WTC11 (cell line): ENCODE measurements at regions not wholly inside any gene's neighbourhood (a gene's known extent, or its start where the extent isn't known, plus 50 kb on each side); places are given as distances from the start of the nearest gene placed in this dataset.

Experiments used
- ATAC-seq: fragments of 200-7000 bp; cut with Tn5 transposase; 2 replicates; pipeline ENCODE4 v1.10.0; 2021; ENCODE audit warnings: mild to moderate bottlenecking, moderate library complexity
- CTCF ChIA-PET: fragments of 300-600 bp; sonication (Branson Sonifier 250); formaldehyde crosslinking; loops from one replicate; lab custom pipeline; 2021; ENCODE audit warnings: antibody characterized with exemption; lab: Charles Lee
- POLR2A ChIA-PET: fragments of 350-600 bp; sonication (Branson Sonifier 250); formaldehyde crosslinking; loops from one replicate; lab custom pipeline; 2021; ENCODE audit warnings: antibody characterized with exemption; lab: Charles Lee
- DNase-seq: peaks from one replicate; pipeline ENCODE4 v3.0.0; 2021; ENCODE audit warnings: low spot score
- H3K27ac Mint-ChIP-seq: 2 replicates; pipeline ENCODE4 v1.8.0; 2021; ENCODE audit warnings: mixed read lengths
- H3K27me3 Mint-ChIP-seq: 2 replicates; pipeline ENCODE4 v1.8.0; 2021; ENCODE audit warnings: low read depth, mild to moderate bottlenecking, moderate library complexity, mixed read lengths
- H3K36me3 Mint-ChIP-seq: 2 replicates; pipeline ENCODE4 v1.8.0; 2021; ENCODE audit warnings: mixed read lengths
- H3K4me1 Mint-ChIP-seq: 2 replicates; pipeline ENCODE4 v1.8.0; 2022; ENCODE audit warnings: mixed read lengths
- H3K4me3 Mint-ChIP-seq: 2 replicates; pipeline ENCODE4 v1.8.0; 2021; ENCODE audit warnings: mild to moderate bottlenecking, moderate library complexity, mixed read lengths
- H3K9me3 Mint-ChIP-seq: 2 replicates; pipeline ENCODE4 v1.8.0; 2021; ENCODE audit warnings: mixed read lengths
- CDX4 ChIP-seq: fragments of 250-450 bp; sonication (Bioruptor Pico); IDR thresholded peaks from 2 replicates; pipeline ENCODE4 v1.9.0; 2021; ENCODE audit warnings: moderate library complexity, mild to moderate bottlenecking, inconsistent platforms, borderline replicate concordance
- CREB1 ChIP-seq: sonication (generic); formaldehyde crosslinking; IDR thresholded peaks from 2 replicates; pipeline ENCODE4 v1.8.0; 2023; ENCODE audit warnings: mild to moderate bottlenecking, missing genetic modification reagents
- CREM ChIP-seq: sonication (generic); formaldehyde crosslinking; IDR thresholded peaks from 2 replicates; pipeline ENCODE4 v1.8.1; 2022; ENCODE audit warnings: mild to moderate bottlenecking, missing genetic modification reagents, moderate library complexity
- ESRRA ChIP-seq: sonication (generic); formaldehyde crosslinking; IDR thresholded peaks from 2 replicates; pipeline ENCODE4 v1.8.1; 2022; ENCODE audit warnings: mild to moderate bottlenecking, missing genetic modification reagents, borderline replicate concordance
- ETV6 ChIP-seq: sonication (generic); formaldehyde crosslinking; IDR thresholded peaks from 2 replicates; pipeline ENCODE4 v1.8.1; 2022; ENCODE audit warnings: mild to moderate bottlenecking, missing genetic modification reagents
- FOXP4 ChIP-seq: sonication (generic); formaldehyde crosslinking; IDR thresholded peaks from 2 replicates; pipeline ENCODE4 v1.8.0; 2022; ENCODE audit warnings: mild to moderate bottlenecking, missing genetic modification reagents
- NFATC4 ChIP-seq: fragments of 250-450 bp; sonication (Bioruptor Pico); IDR thresholded peaks from 2 replicates; pipeline ENCODE4 v1.9.0; 2021; ENCODE audit warnings: mild to moderate bottlenecking
- NFE2L1 ChIP-seq: sonication (generic); formaldehyde crosslinking; IDR thresholded peaks from 2 replicates; pipeline ENCODE4 v1.8.1; 2023; ENCODE audit warnings: missing genetic modification reagents
- STAT6 ChIP-seq: sonication (generic); formaldehyde crosslinking; conservative IDR thresholded peaks from 2 replicates; pipeline ENCODE4 v1.8.1; 2023; ENCODE audit warnings: mild to moderate bottlenecking, low read depth, missing genetic modification reagents, moderate library complexity
- TEAD1 ChIP-seq: sonication (generic); formaldehyde crosslinking; IDR thresholded peaks from 2 replicates; pipeline ENCODE4 v1.8.0; 2022; ENCODE audit warnings: mild to moderate bottlenecking, missing genetic modification reagents
- ZNF219 ChIP-seq: sonication (generic); formaldehyde crosslinking; IDR thresholded peaks from 2 replicates; pipeline ENCODE4 v1.8.0; 2023; ENCODE audit warnings: missing genetic modification reagents, mild to moderate bottlenecking, borderline replicate concordance
- ZNF423 ChIP-seq: fragments of 250-450 bp; sonication (Bioruptor Pico); IDR thresholded peaks from 2 replicates; pipeline ENCODE4 v2.1.2; 2022; ENCODE audit warnings: mild to moderate bottlenecking, moderate library complexity
- ZNF671 ChIP-seq: fragments of 250-450 bp; sonication (Bioruptor Pico); IDR thresholded peaks from 2 replicates; pipeline ENCODE4 v1.8.0; 2021; ENCODE audit warnings: mild to moderate bottlenecking
- TF ChIP-seq, protein P1 (sequence below): sonication (generic); formaldehyde crosslinking; IDR thresholded peaks from 2 replicates; pipeline ENCODE4 v1.8.1; 2023; ENCODE audit warnings: mild to moderate bottlenecking, missing genetic modification reagents, moderate library complexity
- TF ChIP-seq, protein P2 (sequence below): fragments of 250-450 bp; sonication (Bioruptor Pico); IDR thresholded peaks from 2 replicates; pipeline ENCODE4 v1.9.0; 2021; ENCODE audit warnings: mild to moderate bottlenecking
- TF ChIP-seq, protein P3 (sequence below): sonication (generic); formaldehyde crosslinking; IDR thresholded peaks from 2 replicates; pipeline ENCODE4 v1.8.0; 2022; ENCODE audit warnings: mild to moderate bottlenecking, missing genetic modification reagents
- TF ChIP-seq, protein P4 (sequence below): sonication (generic); formaldehyde crosslinking; IDR thresholded peaks from 2 replicates; pipeline ENCODE4 v1.8.1; 2022; ENCODE audit warnings: missing genetic modification reagents, borderline replicate concordance
- TF ChIP-seq, protein P5 (sequence below): sonication (generic); formaldehyde crosslinking; IDR thresholded peaks from 2 replicates; pipeline ENCODE4 v1.8.1; 2023; ENCODE audit warnings: mild to moderate bottlenecking, missing genetic modification reagents, borderline replicate concordance

DNA sequence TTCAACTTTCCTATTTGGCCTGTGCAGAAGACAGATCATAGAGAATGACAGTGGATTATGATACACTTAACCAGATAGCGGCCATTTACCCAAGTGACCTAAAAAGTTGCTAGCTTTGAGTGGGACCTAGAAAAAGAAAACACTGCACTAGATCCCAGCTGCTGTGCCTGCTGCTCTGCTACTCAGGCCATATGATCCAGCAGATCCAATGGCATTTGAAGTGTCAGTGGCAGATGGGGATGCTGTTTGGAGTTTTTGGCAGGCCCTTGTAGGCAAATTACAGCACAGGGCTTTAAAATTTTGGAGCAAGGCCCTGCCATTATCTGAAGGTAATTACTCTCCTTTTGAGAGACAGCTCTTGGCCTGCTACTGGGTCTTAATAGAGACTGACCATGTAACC is 74.0 kb upstream of the KCNE2 start (continued):
- TF ChIP-seq, protein P1, sequence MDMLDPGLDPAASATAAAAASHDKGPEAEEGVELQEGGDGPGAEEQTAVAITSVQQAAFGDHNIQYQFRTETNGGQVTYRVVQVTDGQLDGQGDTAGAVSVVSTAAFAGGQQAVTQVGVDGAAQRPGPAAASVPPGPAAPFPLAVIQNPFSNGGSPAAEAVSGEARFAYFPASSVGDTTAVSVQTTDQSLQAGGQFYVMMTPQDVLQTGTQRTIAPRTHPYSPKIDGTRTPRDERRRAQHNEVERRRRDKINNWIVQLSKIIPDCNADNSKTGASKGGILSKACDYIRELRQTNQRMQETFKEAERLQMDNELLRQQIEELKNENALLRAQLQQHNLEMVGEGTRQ, result no peak
- TF ChIP-seq ETV6 (CRISPR knock-in tag) (no peak), FOXP4 (no peak), CREM (no peak), NFATC4 (CRISPR knock-in tag) (no peak), NFE2L1 (CRISPR knock-in tag) (no peak)
- TF ChIP-seq, protein P2, sequence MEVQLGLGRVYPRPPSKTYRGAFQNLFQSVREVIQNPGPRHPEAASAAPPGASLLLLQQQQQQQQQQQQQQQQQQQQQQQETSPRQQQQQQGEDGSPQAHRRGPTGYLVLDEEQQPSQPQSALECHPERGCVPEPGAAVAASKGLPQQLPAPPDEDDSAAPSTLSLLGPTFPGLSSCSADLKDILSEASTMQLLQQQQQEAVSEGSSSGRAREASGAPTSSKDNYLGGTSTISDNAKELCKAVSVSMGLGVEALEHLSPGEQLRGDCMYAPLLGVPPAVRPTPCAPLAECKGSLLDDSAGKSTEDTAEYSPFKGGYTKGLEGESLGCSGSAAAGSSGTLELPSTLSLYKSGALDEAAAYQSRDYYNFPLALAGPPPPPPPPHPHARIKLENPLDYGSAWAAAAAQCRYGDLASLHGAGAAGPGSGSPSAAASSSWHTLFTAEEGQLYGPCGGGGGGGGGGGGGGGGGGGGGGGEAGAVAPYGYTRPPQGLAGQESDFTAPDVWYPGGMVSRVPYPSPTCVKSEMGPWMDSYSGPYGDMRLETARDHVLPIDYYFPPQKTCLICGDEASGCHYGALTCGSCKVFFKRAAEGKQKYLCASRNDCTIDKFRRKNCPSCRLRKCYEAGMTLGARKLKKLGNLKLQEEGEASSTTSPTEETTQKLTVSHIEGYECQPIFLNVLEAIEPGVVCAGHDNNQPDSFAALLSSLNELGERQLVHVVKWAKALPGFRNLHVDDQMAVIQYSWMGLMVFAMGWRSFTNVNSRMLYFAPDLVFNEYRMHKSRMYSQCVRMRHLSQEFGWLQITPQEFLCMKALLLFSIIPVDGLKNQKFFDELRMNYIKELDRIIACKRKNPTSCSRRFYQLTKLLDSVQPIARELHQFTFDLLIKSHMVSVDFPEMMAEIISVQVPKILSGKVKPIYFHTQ (CRISPR knock-in tag), result no peak
- TF ChIP-seq, protein P3, sequence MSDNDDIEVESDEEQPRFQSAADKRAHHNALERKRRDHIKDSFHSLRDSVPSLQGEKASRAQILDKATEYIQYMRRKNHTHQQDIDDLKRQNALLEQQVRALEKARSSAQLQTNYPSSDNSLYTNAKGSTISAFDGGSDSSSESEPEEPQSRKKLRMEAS (CRISPR knock-in tag), result no peak
- TF ChIP-seq, all 79 proteins: peak for 0

GRCh38 chr21:34296878-34297277 is 66.9 kb upstream of the KCNE2 start:
- ATAC-seq (no peak), DNase-seq (no peak)
- TF ChIP-seq CREM (no peak), ZNF219 (no peak), CREB1 (no peak), NFATC4 (CRISPR knock-in tag) (no peak), ESRRA (CRISPR knock-in tag) (no peak), TEAD1 (CRISPR knock-in tag) (no peak), ZNF423 (CRISPR knock-in tag) (no peak), NFE2L1 (CRISPR knock-in tag) (no peak), CDX4 (CRISPR knock-in tag) (no peak), ZNF671 (CRISPR knock-in tag) (no peak)
- TF ChIP-seq, protein P4, sequence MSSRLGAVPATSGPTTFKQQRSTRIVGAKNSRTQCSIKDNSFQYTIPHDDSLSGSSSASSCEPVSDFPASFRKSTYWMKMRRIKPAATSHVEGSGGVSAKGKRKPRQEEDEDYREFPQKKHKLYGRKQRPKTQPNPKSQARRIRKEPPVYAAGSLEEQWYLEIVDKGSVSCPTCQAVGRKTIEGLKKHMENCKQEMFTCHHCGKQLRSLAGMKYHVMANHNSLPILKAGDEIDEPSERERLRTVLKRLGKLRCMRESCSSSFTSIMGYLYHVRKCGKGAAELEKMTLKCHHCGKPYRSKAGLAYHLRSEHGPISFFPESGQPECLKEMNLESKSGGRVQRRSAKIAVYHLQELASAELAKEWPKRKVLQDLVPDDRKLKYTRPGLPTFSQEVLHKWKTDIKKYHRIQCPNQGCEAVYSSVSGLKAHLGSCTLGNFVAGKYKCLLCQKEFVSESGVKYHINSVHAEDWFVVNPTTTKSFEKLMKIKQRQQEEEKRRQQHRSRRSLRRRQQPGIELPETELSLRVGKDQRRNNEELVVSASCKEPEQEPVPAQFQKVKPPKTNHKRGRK (CRISPR knock-in tag), result no peak
- Mint-ChIP-seq H3K4me3 (no peak overlapping the region), H3K27ac (no peak overlapping the region), H3K27me3 (no peaks in the 10 kb centered on the region; the same call in 1 of the 2 replicates), H3K36me3 (no peaks in the 10 kb centered on the region), H3K4me1 (no peaks in the 10 kb centered on the region), H3K9me3 (peaks cover 30% of the 10 kb centered on the region)
- ChIA-PET CTCF (no interaction called here), POLR2A (no interaction called here)

GRCh38 chr21:34298534-34299167 is 65.2 kb upstream of the KCNE2 start:
- Mint-ChIP-seq H3K27me3 (no peaks in the 10 kb centered on the region; the same call in 1 of the 2 replicates), H3K36me3 (no peaks in the 10 kb centered on the region), H3K4me1 (no peaks in the 10 kb centered on the region), H3K4me3 (no peak overlapping the region), H3K9me3 (peaks cover 18% of the 10 kb centered on the region), H3K27ac (no peak overlapping the region)
- ChIA-PET POLR2A (no interaction called here), CTCF (no interaction called here)
- ATAC-seq (no peak), DNase-seq (no peak)
- TF ChIP-seq, protein P5, sequence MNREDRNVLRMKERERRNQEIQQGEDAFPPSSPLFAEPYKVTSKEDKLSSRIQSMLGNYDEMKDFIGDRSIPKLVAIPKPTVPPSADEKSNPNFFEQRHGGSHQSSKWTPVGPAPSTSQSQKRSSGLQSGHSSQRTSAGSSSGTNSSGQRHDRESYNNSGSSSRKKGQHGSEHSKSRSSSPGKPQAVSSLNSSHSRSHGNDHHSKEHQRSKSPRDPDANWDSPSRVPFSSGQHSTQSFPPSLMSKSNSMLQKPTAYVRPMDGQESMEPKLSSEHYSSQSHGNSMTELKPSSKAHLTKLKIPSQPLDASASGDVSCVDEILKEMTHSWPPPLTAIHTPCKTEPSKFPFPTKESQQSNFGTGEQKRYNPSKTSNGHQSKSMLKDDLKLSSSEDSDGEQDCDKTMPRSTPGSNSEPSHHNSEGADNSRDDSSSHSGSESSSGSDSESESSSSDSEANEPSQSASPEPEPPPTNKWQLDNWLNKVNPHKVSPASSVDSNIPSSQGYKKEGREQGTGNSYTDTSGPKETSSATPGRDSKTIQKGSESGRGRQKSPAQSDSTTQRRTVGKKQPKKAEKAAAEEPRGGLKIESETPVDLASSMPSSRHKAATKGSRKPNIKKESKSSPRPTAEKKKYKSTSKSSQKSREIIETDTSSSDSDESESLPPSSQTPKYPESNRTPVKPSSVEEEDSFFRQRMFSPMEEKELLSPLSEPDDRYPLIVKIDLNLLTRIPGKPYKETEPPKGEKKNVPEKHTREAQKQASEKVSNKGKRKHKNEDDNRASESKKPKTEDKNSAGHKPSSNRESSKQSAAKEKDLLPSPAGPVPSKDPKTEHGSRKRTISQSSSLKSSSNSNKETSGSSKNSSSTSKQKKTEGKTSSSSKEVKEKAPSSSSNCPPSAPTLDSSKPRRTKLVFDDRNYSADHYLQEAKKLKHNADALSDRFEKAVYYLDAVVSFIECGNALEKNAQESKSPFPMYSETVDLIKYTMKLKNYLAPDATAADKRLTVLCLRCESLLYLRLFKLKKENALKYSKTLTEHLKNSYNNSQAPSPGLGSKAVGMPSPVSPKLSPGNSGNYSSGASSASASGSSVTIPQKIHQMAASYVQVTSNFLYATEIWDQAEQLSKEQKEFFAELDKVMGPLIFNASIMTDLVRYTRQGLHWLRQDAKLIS (CRISPR knock-in tag), result no peak
- TF ChIP-seq CREM, result no peak
- no peak for TF ChIP-seq NFE2L1 (CRISPR knock-in tag)
- no peak for TF ChIP-seq STAT6 (CRISPR knock-in tag)
